Activated naive CD4-positive, alpha-beta T cell treated with anti-CD3 and anti-CD28 coated beads, Interleukin-2, amount 50 U/mL, for 72 hours (primary cell): ENCODE measurements at regions not wholly inside any gene's neighbourhood (a gene's known extent, or its start where the extent isn't known, plus 50 kb on each side); places are given as distances from the start of the nearest gene placed in this dataset.

Source experiments
- ATAC-seq, 2 donors: fragments of 150-1000 bp; cut with Tn5 transposase; 2 replicates each; pipeline ENCODE4 v1.10.0; 2021; ENCODE audit warnings: mild to moderate bottlenecking in 2 of 2, moderate library complexity in 2 of 2
- DNase-seq, 2 donors: peaks; one replicate each; pipeline ENCODE4 v3.0.0; 2021 to 2022; ENCODE audit warnings: low spot score in 2 of 2
- H3K27ac Mint-ChIP-seq, 2 donors: one replicate each; pipeline ENCODE4 v1.8.0; 2022; ENCODE audit warnings: mild to moderate bottlenecking in 2 of 2, mixed read lengths in 2 of 2
- H3K36me3 Mint-ChIP-seq, 2 donors: one replicate each; pipeline ENCODE4 v1.8.0; 2022; ENCODE audit warnings: mixed read lengths in 2 of 2
- H3K9me3 Mint-ChIP-seq, 2 donors: one replicate each; pipeline ENCODE4 v1.8.0; 2022; ENCODE audit warnings: mixed read lengths in 2 of 2

- ATAC-seq (no peak), DNase-seq (peak in 1 of 2 donors; percentile 39)
- no peak overlapping the region for H3K27ac Mint-ChIP-seq
- H3K9me3 Mint-ChIP-seq, result peaks cover 0 to 4% of the 10 kb centered on the region in 2 donors
- no peaks in the 10 kb centered on the region for H3K36me3 Mint-ChIP-seq
Observed at GRCh38 chr10:78319371-78319770, 285.7 kb downstream of the RPS24 start.

GRCh38 chr10:78319841-78320240 is 286.2 kb downstream of the RPS24 start:
- peak in 1 of 2 donors; percentile 30 for DNase-seq
- H3K9me3 Mint-ChIP-seq, result peaks cover 0 to 7% of the 10 kb centered on the region in 2 donors
- ATAC-seq, result no peak
- H3K36me3 Mint-ChIP-seq, result no peaks in the 10 kb centered on the region
- peak overlapping the region; percentile 31 to 39 for H3K27ac Mint-ChIP-seq

- no peaks in the 10 kb centered on the region for H3K36me3 Mint-ChIP-seq
- peak overlapping the region; percentile 31 to 39 for H3K27ac Mint-ChIP-seq
- DNase-seq, result peak in 1 of 2 donors; percentile 41
- H3K9me3 Mint-ChIP-seq, result peaks cover 4 to 13% of the 10 kb centered on the region in 2 donors
- no peak for ATAC-seq
Observed at GRCh38 chr10:78320506-78320905, 286.8 kb downstream of the RPS24 start.

GRCh38 chr10:78321000-78321399 is 287.3 kb downstream of the RPS24 start:
- DNase-seq (no peak), ATAC-seq (no peak)
- Mint-ChIP-seq H3K9me3 (peaks cover 4 to 13% of the 10 kb centered on the region in 2 donors), H3K27ac (peak overlapping the region in 1 of 2 donors; percentile 16), H3K36me3 (peaks cover under 1 to 3% of the 10 kb centered on the region in 2 donors)

- Mint-ChIP-seq H3K27ac (peak overlapping the region in 1 of 2 donors; percentile 16), H3K36me3 (peaks cover 5 to 8% of the 10 kb centered on the region in 2 donors), H3K9me3 (peaks cover 9 to 15% of the 10 kb centered on the region in 2 donors)
- DNase-seq (peak in 1 of 2 donors; percentile 21), ATAC-seq (no peak)
Observed at GRCh38 chr10:78321500-78321899, 287.8 kb downstream of the RPS24 start.

- H3K9me3 Mint-ChIP-seq, result peaks cover 21 to 27% of the 10 kb centered on the region in 2 donors
- no peak for DNase-seq
- peaks cover 15 to 17% of the 10 kb centered on the region in 2 donors for H3K36me3 Mint-ChIP-seq
- peak in 1 of 2 donors; percentile 76 for ATAC-seq
- no peak overlapping the region for H3K27ac Mint-ChIP-seq
Observed at GRCh38 chr10:78326372-78326771, 292.7 kb downstream of the RPS24 start.

GRCh38 chr10:78327778-78328591 is 294.3 kb downstream of the RPS24 start:
- DNase-seq, result no peak
- peaks cover 21 to 27% of the 10 kb centered on the region in 2 donors for H3K9me3 Mint-ChIP-seq
- peaks cover 15 to 17% of the 10 kb centered on the region in 2 donors for H3K36me3 Mint-ChIP-seq
- H3K27ac Mint-ChIP-seq, result no peak overlapping the region
- no peak for ATAC-seq

GRCh38 chr10:78328592-78329404 is 295.1 kb downstream of the RPS24 start:
- no peak overlapping the region for H3K27ac Mint-ChIP-seq
- H3K36me3 Mint-ChIP-seq, result peaks cover 15 to 17% of the 10 kb centered on the region in 2 donors
- DNase-seq, result no peak
- ATAC-seq, result no peak
- peaks cover 21 to 33% of the 10 kb centered on the region in 2 donors for H3K9me3 Mint-ChIP-seq

- Mint-ChIP-seq H3K27ac (no peak overlapping the region), H3K36me3 (peaks cover 15 to 16% of the 10 kb centered on the region in 2 donors), H3K9me3 (peaks cover 17 to 20% of the 10 kb centered on the region in 2 donors)
- no peak for DNase-seq
- ATAC-seq, result no peak
Observed at GRCh38 chr10:78330884-78331283, 297.2 kb downstream of the RPS24 start.

- DNase-seq, result no peak
- no peak for ATAC-seq
- H3K9me3 Mint-ChIP-seq, result peaks cover 13 to 18% of the 10 kb centered on the region in 2 donors
- peak overlapping the region in 1 of 2 donors; percentile 67 for H3K27ac Mint-ChIP-seq
- H3K36me3 Mint-ChIP-seq, result peaks cover 10% of the 10 kb centered on the region in 2 donors
Observed at GRCh38 chr10:78331391-78331922, 297.8 kb downstream of the RPS24 start.

GRCh38 chr10:78332012-78332411 is 298.3 kb downstream of the RPS24 start:
- Mint-ChIP-seq H3K9me3 (peaks cover 9 to 14% of the 10 kb centered on the region in 2 donors), H3K36me3 (peaks cover 6% of the 10 kb centered on the region in 2 donors), H3K27ac (no peak overlapping the region)
- ATAC-seq (no peak), DNase-seq (no peak)

- Mint-ChIP-seq H3K27ac (peak overlapping the region in 1 of 2 donors; percentile 17), H3K9me3 (peaks cover 5 to 11% of the 10 kb centered on the region in 2 donors), H3K36me3 (peaks cover 2 to 3% of the 10 kb centered on the region in 2 donors)
- ATAC-seq (no peak), DNase-seq (no peak)
Observed at GRCh38 chr10:78332657-78333056, 299.0 kb downstream of the RPS24 start.

GRCh38 chr10:78333362-78334143 is 299.9 kb downstream of the RPS24 start:
- no peaks in the 10 kb centered on the region for H3K36me3 Mint-ChIP-seq
- ATAC-seq, result no peak
- peaks cover 3 to 6% of the 10 kb centered on the region in 2 donors for H3K9me3 Mint-ChIP-seq

GRCh38 chr10:78335371-78335690 is 301.7 kb downstream of the RPS24 start:
- Mint-ChIP-seq H3K36me3 (no peaks in the 10 kb centered on the region), H3K27ac (no peak overlapping the region), H3K9me3 (peaks cover 0 to 6% of the 10 kb centered on the region in 2 donors)
- DNase-seq, result no peak
- no peak for ATAC-seq

More at GRCh38 chr10:78333362-78334143, 299.9 kb downstream of the RPS24 start:
- no peak overlapping the region for H3K27ac Mint-ChIP-seq
- no peak for DNase-seq

GRCh38 chr10:78335691-78336401 is 302.2 kb downstream of the RPS24 start:
- DNase-seq (no peak), ATAC-seq (no peak)
- no peaks in the 10 kb centered on the region for H3K36me3 Mint-ChIP-seq
- no peak overlapping the region for H3K27ac Mint-ChIP-seq
- peaks cover 0 to 6% of the 10 kb centered on the region in 2 donors for H3K9me3 Mint-ChIP-seq

- peaks cover 0 to 6% of the 10 kb centered on the region in 2 donors for H3K9me3 Mint-ChIP-seq
Observed at GRCh38 chr10:78336402-78336791, 302.7 kb downstream of the RPS24 start.

More at GRCh38 chr10:78336402-78336791, 302.7 kb downstream of the RPS24 start:
- Mint-ChIP-seq H3K27ac (no peak overlapping the region), H3K36me3 (no peaks in the 10 kb centered on the region)
- ATAC-seq, result no peak
- no peak for DNase-seq
